Cerebellar cortex (tissue), 1 donor: ENCODE measurements at regions not wholly inside any gene's neighbourhood (a gene's known extent, or its start where the extent isn't known, plus 50 kb on each side); places are given as distances from the start of the nearest gene placed in this dataset.
"Not testable (repeated sequence)": the region's sequence is repeated elsewhere in the genome, so short reads cannot be mapped to it uniquely, and the experiment has no call there.

Source experiments
- DNase-seq: peaks from one replicate; pipeline ENCODE4 v3.0.0-alpha.2; 2015; ENCODE audit warnings: low spot score

GRCh38 chr4:151519728-151520415 is 110.9 kb downstream of the FHIP1A start:
- no peak for DNase-seq

- no peak for DNase-seq
Observed at GRCh38 chr4:151522866-151523519, 114.0 kb downstream of the FHIP1A start.

GRCh38 chr4:151524610-151525009 is 115.6 kb downstream of the FHIP1A start:
- DNase-seq = no peak

- not testable (repeated sequence) for DNase-seq
Observed at GRCh38 chr4:151526489-151526888, 117.5 kb downstream of the FHIP1A start.

- DNase-seq = no peak
Observed at GRCh38 chr4:151527699-151528098, 118.7 kb downstream of the FHIP1A start.

GRCh38 chr4:151529187-151529586 is 120.2 kb downstream of the FHIP1A start:
- no peak for DNase-seq

GRCh38 chr4:151530230-151530629 is 121.3 kb downstream of the FHIP1A start:
- DNase-seq = no peak

GRCh38 chr4:151530783-151531182 is 121.8 kb downstream of the FHIP1A start:
- peak; percentile 29 for DNase-seq

GRCh38 chr4:151532001-151532708 is 123.2 kb downstream of the FHIP1A start:
- no peak for DNase-seq

- DNase-seq = no peak
Observed at GRCh38 chr4:151534195-151534594, 125.2 kb downstream of the FHIP1A start.

GRCh38 chr4:151535366-151535765 is 126.4 kb downstream of the FHIP1A start:
- no peak for DNase-seq

- peak; percentile 64 for DNase-seq
Observed at GRCh38 chr4:151537687-151538086, 128.7 kb downstream of the FHIP1A start.

- no peak for DNase-seq
Observed at GRCh38 chr4:151538963-151539362, 130.0 kb downstream of the FHIP1A start.

- no peak for DNase-seq
Observed at GRCh38 chr4:151540728-151541388, 131.9 kb downstream of the FHIP1A start.

- DNase-seq = no peak
Observed at GRCh38 chr4:151541389-151542071, 132.6 kb downstream of the FHIP1A start.

GRCh38 chr4:151548708-151549107 is 139.7 kb downstream of the FHIP1A start:
- no peak for DNase-seq

GRCh38 chr4:151549378-151549777 is 140.4 kb downstream of the FHIP1A start:
- not testable (repeated sequence) for DNase-seq

GRCh38 chr4:151553874-151554273 is 144.9 kb downstream of the FHIP1A start:
- no peak for DNase-seq

- no peak for DNase-seq
Observed at GRCh38 chr4:151555151-151555945, 146.4 kb downstream of the FHIP1A start.

- DNase-seq = no peak
Observed at GRCh38 chr4:151558496-151559113, 149.6 kb downstream of the FHIP1A start.

GRCh38 chr4:151559595-151559994 is 150.6 kb downstream of the FHIP1A start:
- no peak for DNase-seq
